Loucy (cell line): ENCODE measurements at regions not wholly inside any gene's neighbourhood (a gene's known extent, or its start where the extent isn't known, plus 50 kb on each side); places are given as distances from the start of the nearest gene placed in this dataset.

ENCODE experiments used
- H2AFZ ChIP-seq: fragments of 200-600 bp; sonication (generic); 2 replicates; pipeline ENCODE4 v1.6.0; 2016; ENCODE audit warnings: antibody characterized with exemption, mild to moderate bottlenecking, low read length, moderate library complexity
- H3F3A ChIP-seq: fragments of 200-600 bp; 2 replicates; pipeline ENCODE4 v1.6.0; 2016; ENCODE audit warnings: antibody characterized with exemption, low read depth, mild to moderate bottlenecking
- H3K27me3 ChIP-seq: fragments of 200-600 bp; sonication (generic); 2 replicates; pipeline ENCODE4 v1.6.1; 2014; ENCODE audit warnings: low read length, mild to moderate bottlenecking; ENCODE audit not compliant: insufficient read depth, poor library complexity, severe bottlenecking
- H3K36me3 ChIP-seq: fragments of 200-600 bp; sonication (generic); 2 replicates; pipeline ENCODE4 v1.6.1; 2016; ENCODE audit warnings: low read length; ENCODE audit not compliant: insufficient read depth
- H3K4me1 ChIP-seq: fragments of 200-600 bp; sonication (generic); 2 replicates; pipeline ENCODE4 v1.5.1; 2014; ENCODE audit warnings: low read length, mild to moderate bottlenecking; ENCODE audit not compliant: insufficient read depth, poor library complexity, severe bottlenecking
- H3K4me2 ChIP-seq: fragments of 200-600 bp; sonication (generic); 2 replicates; pipeline ENCODE4 v1.6.0; 2014; ENCODE audit warnings: antibody characterized with exemption, low read length, low read depth, mild to moderate bottlenecking; ENCODE audit not compliant: poor library complexity, severe bottlenecking
- H3K4me3 ChIP-seq: fragments of 200-600 bp; sonication (generic); 2 replicates; pipeline ENCODE4 v1.5.1; 2014; ENCODE audit warnings: low read length, mild to moderate bottlenecking, mixed read lengths; ENCODE audit not compliant: poor library complexity, severe bottlenecking
- H3K79me2 ChIP-seq: fragments of 200-600 bp; sonication (generic); 2 replicates; pipeline ENCODE4 v1.6.1; 2014; ENCODE audit warnings: low read length; ENCODE audit not compliant: insufficient read depth
- H3K9ac ChIP-seq: fragments of 200-600 bp; sonication (generic); 2 replicates; pipeline ENCODE4 v1.6.0; 2014; ENCODE audit warnings: mild to moderate bottlenecking, low read depth, low read length, moderate library complexity; ENCODE audit not compliant: poor library complexity, severe bottlenecking
- H3K9me2 ChIP-seq: fragments of 200-600 bp; sonication (generic); replicated peaks from 2 replicates; pipeline ENCODE4 v1.6.1; 2016; ENCODE audit warnings: low read depth, low read length, mixed read lengths
- H3K9me3 ChIP-seq: fragments of 200-600 bp; sonication (generic); 2 replicates; pipeline ENCODE4 v1.6.1; 2014; ENCODE audit warnings: mild to moderate bottlenecking, antibody characterized with exemption, low read length, low read depth; ENCODE audit not compliant: insufficient read depth
- H4K20me1 ChIP-seq: fragments of 200-600 bp; sonication (generic); 2 replicates; pipeline ENCODE4 v1.6.0; 2014; ENCODE audit warnings: antibody characterized with exemption, low read length, mild to moderate bottlenecking; ENCODE audit not compliant: insufficient read depth, poor library complexity, severe bottlenecking
- CTCF ChIP-seq: fragments of 200-600 bp; sonication (generic); conservative IDR thresholded peaks from 2 replicates; pipeline ENCODE4 v1.5.1; 2014; ENCODE audit warnings: mild to moderate bottlenecking, antibody characterized with exemption, low read length
- EZH2phosphoT487 ChIP-seq: fragments of 200-600 bp; IDR thresholded peaks from 2 replicates; pipeline ENCODE4 v1.6.1; 2018; ENCODE audit warnings: antibody characterized with exemption, mild to moderate bottlenecking, moderate library complexity, borderline replicate concordance

GRCh38 chr5:129228577-129228976, 134.0 kb downstream of the ISOC1 start:
- Histone ChIP-seq H3K9me2 (no peaks in the 10 kb centered on the region), H4K20me1 (no peaks in the 10 kb centered on the region)
- TF ChIP-seq CTCF (no peak), EZH2phosphoT487 (no peak)

GRCh38 chr5:129241755-129242154, 147.2 kb downstream of the ISOC1 start:
- no peaks in the 10 kb centered on the region for H3K9me2 ChIP-seq
- no peaks in the 10 kb centered on the region for H4K20me1 ChIP-seq
- no peak overlapping the region for H3K4me3 ChIP-seq
- no peaks in the 10 kb centered on the region for H3K79me2 ChIP-seq
- H3K27me3 ChIP-seq, result no peaks in the 10 kb centered on the region
- H3K9ac ChIP-seq, result no peak overlapping the region
- H3K4me2 ChIP-seq, result no peak overlapping the region
- TF ChIP-seq CTCF, result no peak
- no peak for TF ChIP-seq EZH2phosphoT487
- H3F3A ChIP-seq, result no peaks in the 10 kb centered on the region
- no peaks in the 10 kb centered on the region for H3K9me3 ChIP-seq
- no peak overlapping the region for H2AFZ ChIP-seq
- H3K4me1 ChIP-seq, result no peaks in the 10 kb centered on the region
- no peaks in the 10 kb centered on the region for H3K36me3 ChIP-seq

More at GRCh38 chr5:129228577-129228976, 134.0 kb downstream of the ISOC1 start:
- Histone ChIP-seq H3K4me1 (no peaks in the 10 kb centered on the region), H3K36me3 (no peaks in the 10 kb centered on the region), H3K9ac (no peak overlapping the region), H3K4me2 (no peak overlapping the region), H2AFZ (no peak overlapping the region), H3K9me3 (no peaks in the 10 kb centered on the region), H3K4me3 (no peak overlapping the region), H3F3A (no peaks in the 10 kb centered on the region), H3K79me2 (no peaks in the 10 kb centered on the region), H3K27me3 (no peaks in the 10 kb centered on the region)

- no peaks in the 10 kb centered on the region for H3K9me2 ChIP-seq
- TF ChIP-seq EZH2phosphoT487 (no peak), CTCF (no peak)
- H3F3A ChIP-seq, result no peaks in the 10 kb centered on the region
- H3K4me1 ChIP-seq, result no peaks in the 10 kb centered on the region
- H3K4me3 ChIP-seq, result no peak overlapping the region
- no peaks in the 10 kb centered on the region for H3K79me2 ChIP-seq
- H3K36me3 ChIP-seq, result no peaks in the 10 kb centered on the region
- H2AFZ ChIP-seq, result no peak overlapping the region
- H4K20me1 ChIP-seq, result no peaks in the 10 kb centered on the region
- H3K4me2 ChIP-seq, result no peak overlapping the region
- H3K9ac ChIP-seq, result no peak overlapping the region
- H3K27me3 ChIP-seq, result no peaks in the 10 kb centered on the region
- H3K9me3 ChIP-seq, result no peaks in the 10 kb centered on the region
Observed at GRCh38 chr5:129243039-129243438, 148.5 kb downstream of the ISOC1 start.
